KOPT-K1 (cell line): ENCODE measurements at regions not wholly inside any gene's neighbourhood (a gene's known extent, or its start where the extent isn't known, plus 50 kb on each side); places are given as distances from the start of the nearest gene placed in this dataset.

Experiments used
- H3K27ac ChIP-seq: fragments of 200-600 bp; sonication (generic); 2 replicates; pipeline ENCODE4 v1.5.1; 2016; ENCODE audit warnings: antibody characterized with exemption, mild to moderate bottlenecking, low read depth, low read length; ENCODE audit not compliant: poor library complexity, severe bottlenecking
- H3K36me3 ChIP-seq: fragments of 200-600 bp; sonication (generic); 2 replicates; pipeline ENCODE4 v1.5.1; 2017; ENCODE audit warnings: antibody characterized with exemption, mild to moderate bottlenecking, low read length, moderate library complexity; ENCODE audit not compliant: insufficient read depth
- H3K9me3 ChIP-seq: fragments of 200-600 bp; sonication (generic); 2 replicates; pipeline ENCODE4 v1.5.1; 2017; ENCODE audit warnings: antibody characterized with exemption, low read length, mild to moderate bottlenecking; ENCODE audit not compliant: insufficient read depth, poor library complexity, severe bottlenecking

DNA sequence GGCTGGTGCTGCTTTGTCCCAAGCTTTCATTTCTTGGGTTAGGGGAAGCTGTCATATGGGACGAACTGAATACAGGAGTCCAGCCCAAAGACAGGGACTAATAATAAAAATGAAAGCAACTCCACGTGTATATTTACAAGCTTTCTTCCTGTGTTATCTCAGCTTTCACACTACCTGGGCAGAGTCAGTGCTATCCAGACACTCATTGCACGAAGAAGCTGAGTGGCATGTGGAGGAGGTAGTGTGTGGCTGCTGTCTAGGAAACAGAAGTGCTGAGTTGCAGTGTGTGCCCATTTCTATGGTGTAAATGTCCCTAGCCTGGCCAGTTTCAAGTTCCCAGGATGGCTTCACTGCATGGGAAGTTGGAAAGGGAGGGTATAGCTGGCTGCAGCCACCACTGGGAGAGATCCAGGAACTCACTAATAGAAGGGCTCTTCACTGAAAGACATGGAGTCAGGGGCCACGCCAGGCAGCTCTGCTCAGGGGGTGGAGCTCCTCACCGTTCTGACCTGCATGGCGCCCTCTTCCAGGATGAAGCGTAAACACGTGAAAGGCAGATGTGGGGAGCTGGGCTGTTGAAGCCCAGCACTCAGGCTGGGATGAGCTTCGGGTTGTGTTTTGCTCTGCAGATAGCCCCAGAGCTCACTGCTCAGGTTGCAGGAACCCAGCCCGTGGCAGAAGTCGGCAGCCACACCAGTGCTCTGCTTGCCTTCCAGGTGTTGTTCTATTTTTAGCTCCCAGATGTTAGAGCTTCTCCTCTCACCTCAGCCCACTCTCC is 116.9 kb downstream of the IRX2 start:
- Histone ChIP-seq H3K27ac (no peak overlapping the region), H3K36me3 (no peaks in the 10 kb centered on the region), H3K9me3 (no peaks in the 10 kb centered on the region)

DNA sequence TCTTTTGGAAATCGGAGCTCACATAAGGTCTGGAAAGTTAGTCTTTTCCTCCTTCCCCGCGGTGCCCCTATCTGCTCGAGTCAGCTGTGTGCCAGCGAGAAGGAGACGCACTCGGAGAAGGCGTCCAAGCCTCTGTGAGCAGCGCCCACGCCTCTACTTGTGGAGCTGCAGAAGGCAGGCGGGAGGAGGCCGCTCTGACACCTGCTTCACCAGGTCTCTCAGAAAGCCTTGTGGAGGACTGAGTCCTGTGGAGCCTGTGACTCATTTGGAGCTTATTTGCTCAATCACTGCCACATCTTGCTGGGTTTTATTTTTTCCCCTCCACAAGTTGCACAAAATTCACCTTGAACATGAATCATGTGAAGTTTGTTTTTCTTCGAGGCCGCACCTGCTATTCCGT is 117.5 kb downstream of the IRX2 start:
- no peak overlapping the region for H3K27ac ChIP-seq
- H3K36me3 ChIP-seq = no peaks in the 10 kb centered on the region
- no peaks in the 10 kb centered on the region for H3K9me3 ChIP-seq

DNA sequence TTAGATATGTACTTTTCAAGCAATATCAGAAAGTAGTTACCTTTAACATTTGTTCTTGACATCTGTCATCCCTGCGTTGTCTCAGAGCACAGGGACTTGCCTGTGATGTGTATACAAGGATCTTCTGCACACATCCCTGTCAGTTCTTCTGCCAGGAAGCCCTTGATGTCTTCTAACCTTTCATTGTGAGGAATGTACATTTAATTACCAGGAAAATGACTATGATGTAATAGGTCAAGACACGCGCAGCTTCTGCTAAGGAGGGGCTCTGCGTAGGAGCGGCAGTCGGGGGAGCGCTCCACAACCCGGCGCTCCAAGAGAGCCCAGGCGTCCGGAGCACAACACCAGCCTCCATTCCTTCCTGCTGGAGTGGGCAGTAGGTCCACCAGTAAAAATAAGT is 119.7 kb downstream of the IRX2 start:
- Histone ChIP-seq H3K9me3 (no peaks in the 10 kb centered on the region), H3K36me3 (no peaks in the 10 kb centered on the region), H3K27ac (no peak overlapping the region)

DNA sequence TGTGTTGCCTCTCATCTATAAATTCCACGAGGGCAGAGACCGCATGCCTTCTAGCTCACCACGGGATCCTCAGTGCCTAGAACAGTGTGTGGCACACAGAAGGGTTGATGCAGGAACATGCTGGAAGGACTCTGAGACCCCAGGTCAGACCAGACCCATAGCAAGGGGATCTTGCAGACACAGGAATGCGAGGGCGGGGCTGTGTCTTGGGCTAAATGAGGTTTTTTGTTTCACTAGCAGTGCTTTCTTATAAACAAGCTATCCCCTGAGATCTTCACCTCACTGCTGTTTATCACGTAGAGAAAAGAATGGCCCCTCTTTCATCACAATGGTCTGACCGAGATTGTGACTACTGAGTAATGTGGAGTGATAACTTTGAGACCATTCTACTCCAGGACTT is 122.4 kb downstream of the IRX2 start:
- no peaks in the 10 kb centered on the region for H3K9me3 ChIP-seq
- H3K36me3 ChIP-seq = no peaks in the 10 kb centered on the region
- H3K27ac ChIP-seq = no peak overlapping the region

DNA sequence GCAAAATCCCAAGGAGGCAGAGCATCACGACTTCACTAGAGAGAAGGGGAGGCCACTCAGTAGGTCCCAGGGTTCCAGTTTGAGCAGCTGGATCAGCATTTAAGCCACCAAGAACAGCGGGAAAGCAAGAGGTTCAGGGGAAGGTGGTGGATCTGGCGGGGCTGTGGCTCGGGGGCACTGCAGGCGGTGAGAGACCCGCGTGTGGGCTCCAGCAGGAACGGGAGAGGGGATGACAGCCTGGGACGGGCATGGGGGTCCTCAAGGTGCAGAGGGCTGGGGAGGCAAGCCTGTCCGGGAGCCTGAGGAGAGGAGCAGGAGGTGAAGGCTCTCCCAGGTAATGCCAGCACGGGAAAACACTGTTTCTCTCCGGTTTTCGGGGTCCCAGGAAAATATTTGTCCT is 123.6 kb downstream of the IRX2 start:
- H3K36me3 ChIP-seq = no peaks in the 10 kb centered on the region
- no peak overlapping the region for H3K27ac ChIP-seq

DNA sequence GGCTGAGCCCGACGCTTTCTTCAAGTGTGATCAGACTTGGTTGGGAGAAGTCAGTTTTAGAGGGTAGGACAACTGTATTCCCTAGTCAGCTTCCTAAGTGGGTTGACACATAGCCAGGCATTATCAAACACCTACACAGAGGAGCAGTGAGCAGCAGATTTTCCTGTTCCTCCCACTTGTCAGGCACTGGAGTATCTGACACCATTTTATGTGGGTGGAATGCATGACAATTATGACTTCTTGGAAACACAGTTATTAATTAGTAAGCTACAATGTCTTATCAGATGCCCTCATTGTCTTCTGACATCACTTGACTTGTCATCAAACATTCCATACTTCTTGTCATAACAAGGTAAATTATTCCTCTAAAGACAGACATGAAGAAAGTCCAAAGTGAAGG is 124.9 kb downstream of the IRX2 start:
- Histone ChIP-seq H3K9me3 (no peaks in the 10 kb centered on the region), H3K36me3 (no peaks in the 10 kb centered on the region), H3K27ac (no peak overlapping the region)

More for the DNA sequence above, 123.6 kb downstream of the IRX2 start:
- H3K9me3 ChIP-seq = no peaks in the 10 kb centered on the region

DNA sequence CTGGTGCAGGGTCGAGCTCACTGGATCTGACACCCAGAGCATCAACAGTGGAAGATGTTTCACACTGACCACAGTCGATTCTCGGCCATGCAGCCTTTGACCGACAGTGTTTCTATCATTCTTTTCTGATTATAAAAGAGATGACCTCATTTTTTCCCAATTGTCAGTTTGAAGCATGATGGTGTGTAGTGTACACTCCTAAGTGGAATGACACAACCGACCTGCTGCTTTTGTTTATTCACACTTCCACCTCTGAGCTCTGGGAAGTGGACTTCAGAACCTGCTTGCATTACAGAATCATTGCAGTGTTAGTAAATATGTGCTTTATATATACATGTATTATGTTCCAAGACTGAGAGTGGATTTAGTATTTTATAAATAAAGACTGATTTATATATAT is 128.6 kb downstream of the IRX2 start:
- Histone ChIP-seq H3K9me3 (no peaks in the 10 kb centered on the region), H3K36me3 (no peaks in the 10 kb centered on the region), H3K27ac (no peak overlapping the region)

DNA sequence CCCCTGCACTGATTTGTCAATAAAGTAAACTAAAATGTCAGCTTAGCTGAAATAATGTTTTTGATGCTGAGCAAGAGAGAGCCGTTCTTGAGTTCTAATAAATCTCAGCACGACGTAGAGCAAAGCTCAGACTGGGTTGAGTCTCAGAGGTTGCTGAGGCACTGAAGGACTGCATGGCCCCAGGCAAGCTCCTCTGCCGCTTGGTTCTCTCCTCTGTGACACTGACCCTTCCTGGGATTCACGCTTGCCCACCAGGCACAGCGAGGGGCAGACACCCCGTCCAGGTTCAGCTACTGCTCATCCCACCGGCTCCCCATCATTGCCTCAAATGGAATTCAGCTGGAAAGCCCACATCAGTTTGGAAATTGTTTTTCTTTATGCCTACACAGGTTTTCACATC is 129.8 kb downstream of the IRX2 start:
- no peaks in the 10 kb centered on the region for H3K9me3 ChIP-seq
- H3K27ac ChIP-seq = no peak overlapping the region
- no peaks in the 10 kb centered on the region for H3K36me3 ChIP-seq

DNA sequence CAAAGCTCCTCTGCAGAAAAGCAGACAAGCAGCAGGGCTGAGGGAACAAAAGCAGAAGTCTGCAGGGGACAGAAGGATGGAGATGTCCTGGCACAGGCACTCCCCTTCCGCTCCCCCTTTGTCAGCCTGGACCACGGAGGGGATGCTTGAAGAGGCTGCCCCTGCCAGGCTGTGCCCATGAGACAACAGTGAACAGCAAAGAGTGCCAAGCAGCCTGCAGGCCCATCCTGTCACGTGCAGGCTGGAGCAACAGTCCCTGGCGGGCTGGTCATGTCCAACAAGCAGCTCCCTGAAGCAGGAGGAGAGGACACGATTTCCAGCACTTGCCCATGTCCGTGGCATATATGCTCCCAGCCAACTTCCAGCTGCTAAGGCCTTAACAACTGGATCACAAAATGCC is 132.3 kb downstream of the IRX2 start:
- Histone ChIP-seq H3K27ac (no peak overlapping the region), H3K9me3 (no peaks in the 10 kb centered on the region), H3K36me3 (no peaks in the 10 kb centered on the region)

DNA sequence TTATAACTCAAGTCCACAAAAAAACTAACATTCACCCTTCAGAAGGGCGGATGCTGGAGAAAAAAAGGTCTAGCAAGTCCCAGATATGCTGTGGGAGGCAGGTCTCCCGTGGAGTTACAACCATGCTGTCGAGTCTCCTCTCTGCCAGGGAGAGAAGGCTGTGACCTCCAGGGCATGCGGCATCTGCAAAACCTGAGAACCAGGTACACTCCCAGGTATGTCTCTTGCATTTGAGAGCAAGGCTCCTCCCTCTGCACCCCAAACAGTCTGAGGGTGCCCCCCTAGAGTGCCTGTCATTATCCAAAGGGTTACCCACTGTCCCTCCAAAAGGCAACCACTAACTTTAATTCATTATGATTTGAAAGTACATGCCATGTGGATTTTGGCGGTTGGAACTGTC is 134.0 kb downstream of the IRX2 start:
- no peak overlapping the region for H3K27ac ChIP-seq
- H3K36me3 ChIP-seq = no peaks in the 10 kb centered on the region
- H3K9me3 ChIP-seq = no peaks in the 10 kb centered on the region

DNA sequence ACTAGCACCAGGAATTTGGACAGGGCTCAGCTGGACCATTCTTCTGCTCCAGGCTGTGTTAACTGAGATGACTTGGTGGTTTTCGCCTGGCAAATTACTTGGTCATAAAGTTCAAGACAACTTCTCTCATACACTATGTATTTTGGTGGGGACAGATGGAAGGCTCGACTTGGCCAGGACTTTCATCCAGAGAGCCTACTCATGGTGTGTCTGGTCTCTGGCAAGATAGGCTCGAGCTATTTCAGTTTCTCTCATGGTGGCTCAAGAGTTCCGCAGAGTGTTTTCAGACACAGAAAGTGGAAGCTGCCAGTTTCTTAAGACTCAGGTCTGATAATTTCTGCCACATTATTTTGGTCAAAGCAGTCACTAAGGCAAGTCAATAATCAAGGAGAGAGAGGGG is 135.6 kb downstream of the IRX2 start:
- Histone ChIP-seq H3K9me3 (no peaks in the 10 kb centered on the region), H3K36me3 (no peaks in the 10 kb centered on the region), H3K27ac (no peak overlapping the region)

DNA sequence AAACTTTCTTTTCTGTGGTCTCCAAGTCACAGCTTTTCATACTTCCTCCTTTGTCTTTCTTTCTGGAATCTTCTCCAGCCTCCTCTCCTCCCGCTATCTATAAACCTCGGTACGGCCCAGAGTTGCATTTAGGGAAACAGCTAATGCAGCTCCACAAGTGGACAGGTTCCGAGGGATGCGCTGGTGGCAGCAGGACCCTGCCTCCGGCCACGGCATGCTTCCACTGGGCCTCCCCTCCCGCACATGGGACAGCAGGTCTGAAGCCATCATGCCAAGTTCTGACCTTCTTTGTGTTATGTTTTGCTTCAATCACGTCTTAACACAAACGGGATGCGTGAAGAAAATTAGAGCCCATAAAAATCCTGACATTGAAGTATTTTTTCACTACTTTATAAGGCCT is 136.9 kb downstream of the IRX2 start:
- no peak overlapping the region for H3K27ac ChIP-seq
- H3K36me3 ChIP-seq = no peaks in the 10 kb centered on the region
- H3K9me3 ChIP-seq = no peaks in the 10 kb centered on the region

DNA sequence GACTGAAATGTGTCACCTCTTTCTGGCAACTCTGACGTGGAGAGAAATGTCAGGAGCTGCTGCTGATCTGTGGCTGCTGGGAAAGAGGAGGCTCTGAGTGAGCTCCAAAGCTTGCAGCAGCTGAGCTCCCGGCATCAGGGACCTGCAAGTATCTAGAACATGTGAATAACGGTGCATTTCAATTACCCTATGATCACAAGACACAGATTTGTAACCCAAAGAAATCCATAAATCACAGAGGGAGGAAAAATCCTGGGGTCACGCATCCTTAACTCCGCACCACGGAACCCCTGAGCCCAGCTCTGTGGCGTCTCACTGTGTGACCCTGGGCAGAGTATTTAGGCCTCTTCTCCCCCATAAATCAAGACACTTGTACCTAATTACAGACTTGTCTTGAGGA is 139.8 kb downstream of the IRX2 start:
- Histone ChIP-seq H3K27ac (no peak overlapping the region), H3K9me3 (no peaks in the 10 kb centered on the region), H3K36me3 (no peaks in the 10 kb centered on the region)

DNA sequence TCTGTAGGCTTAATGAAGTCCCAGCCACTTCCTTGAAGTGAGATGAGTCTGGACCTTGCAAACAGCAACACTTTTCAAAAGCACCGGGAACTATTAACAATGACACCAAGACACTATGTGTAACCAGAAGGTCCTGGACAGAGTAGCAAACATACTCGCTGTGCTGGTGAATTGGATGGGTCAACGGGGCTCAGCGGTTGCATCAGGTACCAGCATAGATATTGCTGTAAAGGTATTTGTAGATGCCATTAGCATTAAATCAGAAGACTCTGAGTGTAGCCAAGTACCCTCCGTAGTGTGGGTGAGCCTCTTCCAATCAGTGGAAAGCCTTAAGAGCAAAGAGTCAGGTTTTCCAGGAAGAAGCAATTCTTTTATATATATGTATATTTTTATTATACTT is 140.5 kb downstream of the IRX2 start:
- Histone ChIP-seq H3K36me3 (no peaks in the 10 kb centered on the region), H3K9me3 (no peaks in the 10 kb centered on the region), H3K27ac (no peak overlapping the region)

DNA sequence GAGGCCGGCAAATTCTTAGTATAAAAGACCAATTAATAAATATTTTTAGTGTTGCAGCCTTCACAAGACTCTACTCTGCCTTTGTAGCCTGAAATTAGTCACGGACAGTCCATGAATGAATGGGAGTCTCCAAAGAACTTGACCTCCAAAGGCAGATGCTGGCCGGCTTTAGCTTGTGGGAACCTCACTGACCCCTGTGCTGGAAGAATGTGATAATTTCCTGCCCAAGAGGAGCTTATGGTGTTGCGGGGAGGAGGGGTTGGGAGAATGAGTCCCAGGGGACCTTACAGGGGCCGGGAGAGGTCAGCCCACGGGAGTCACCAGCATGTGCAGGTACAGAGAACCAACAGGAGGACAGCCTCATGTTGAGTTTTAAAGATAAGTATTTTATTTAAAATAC is 143.1 kb downstream of the IRX2 start:
- Histone ChIP-seq H3K9me3 (no peaks in the 10 kb centered on the region), H3K27ac (no peak overlapping the region), H3K36me3 (no peaks in the 10 kb centered on the region)

DNA sequence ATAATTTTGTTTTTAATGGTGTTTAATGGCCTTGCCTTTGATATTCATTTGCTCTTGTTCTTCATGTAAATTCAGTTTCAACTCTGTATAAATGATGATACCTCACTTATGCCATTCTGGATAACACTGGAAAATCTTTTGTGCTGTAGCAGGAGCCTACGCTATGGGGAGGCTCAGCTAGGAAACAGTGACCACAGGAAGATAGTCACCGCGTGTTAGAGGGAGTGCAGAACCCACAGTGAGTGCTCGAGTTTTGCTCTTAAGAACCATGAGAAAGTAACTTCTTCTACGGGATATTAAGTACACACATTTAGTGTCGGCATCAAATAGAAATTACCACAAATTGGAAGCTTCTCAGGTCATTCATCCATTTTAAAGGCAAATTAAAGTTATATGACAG is 143.9 kb downstream of the IRX2 start:
- Histone ChIP-seq H3K27ac (no peak overlapping the region), H3K9me3 (no peaks in the 10 kb centered on the region), H3K36me3 (no peaks in the 10 kb centered on the region)
